SU-DHL-6 (cell line): ENCODE measurements at regions not wholly inside any gene's neighbourhood (a gene's known extent, or its start where the extent isn't known, plus 50 kb on each side); places are given as distances from the start of the nearest gene placed in this dataset.

Experiments used
- H2AFZ ChIP-seq: fragments of 200-600 bp; sonication (generic); 2 replicates; pipeline ENCODE4 v1.6.1; 2014; ENCODE audit warnings: low read depth, mild to moderate bottlenecking, moderate library complexity, mixed read lengths, antibody characterized with exemption, low read length; ENCODE audit not compliant: severe bottlenecking
- H3F3A ChIP-seq: fragments of 200-600 bp; shearing (Covaris generic); 2 replicates; pipeline ENCODE4 v1.6.0; 2016; ENCODE audit warnings: antibody characterized with exemption, mild to moderate bottlenecking; ENCODE audit not compliant: insufficient read depth
- H3K27ac ChIP-seq: fragments of 200-600 bp; sonication (generic); 2 replicates; pipeline ENCODE4 v1.5.1; 2016; ENCODE audit warnings: low read depth, mild to moderate bottlenecking, low read length, moderate library complexity, mixed read lengths
- H3K27me3 ChIP-seq: fragments of 200-600 bp; sonication (generic), shearing (Covaris generic); 2 replicates; pipeline ENCODE4 v1.6.0; 2014; ENCODE audit warnings: mild to moderate bottlenecking, low read length
- H3K36me3 ChIP-seq: fragments of 200-600 bp; sonication (generic); 2 replicates; pipeline ENCODE4 v1.6.1; 2014; ENCODE audit warnings: mild to moderate bottlenecking, low read length, mixed read lengths
- H3K4me2 ChIP-seq: fragments of 300-600, 200-600 bp; shearing (Covaris generic), sonication (generic); 2 replicates; pipeline ENCODE4 v1.6.0; 2014; ENCODE audit warnings: low read length, low read depth, mild to moderate bottlenecking; ENCODE audit not compliant: poor library complexity, severe bottlenecking
- H3K4me3 ChIP-seq: fragments of 200-600 bp; sonication (generic); 2 replicates; pipeline ENCODE4 v1.5.1; 2014; ENCODE audit warnings: antibody characterized with exemption, low read length, mild to moderate bottlenecking, mixed read lengths; ENCODE audit not compliant: insufficient read depth, poor library complexity, severe bottlenecking
- H3K79me2 ChIP-seq: fragments of 200-600 bp; sonication (generic); 2 replicates; pipeline ENCODE4 v1.6.1; 2014; ENCODE audit warnings: mild to moderate bottlenecking, low read length, moderate library complexity; ENCODE audit not compliant: insufficient read depth
- H3K9ac ChIP-seq: fragments of 200-600 bp; sonication (generic); 2 replicates; pipeline ENCODE4 v1.7.0; 2014; ENCODE audit warnings: mild to moderate bottlenecking, low read length
- H3K9me2 ChIP-seq: fragments of 200-600 bp; sonication (generic); replicated peaks from 2 replicates; pipeline ENCODE4 v1.6.1; 2014; ENCODE audit warnings: low read length; ENCODE audit not compliant: insufficient read depth
- H3K9me3 ChIP-seq: fragments of 200-600 bp; sonication (generic); 2 replicates; pipeline ENCODE4 v1.6.1; 2014; ENCODE audit warnings: low read length, mixed read lengths; ENCODE audit not compliant: insufficient read depth
- H4K20me1 ChIP-seq: fragments of 200-600 bp; sonication (generic); 2 replicates; pipeline ENCODE4 v1.6.1; 2014; ENCODE audit warnings: low read depth, mild to moderate bottlenecking, antibody characterized with exemption, low read length, moderate library complexity, mixed read lengths
- EZH2phosphoT487 ChIP-seq: fragments of 200-600 bp; sonication (generic), shearing (Covaris generic); conservative IDR thresholded peaks from 2 replicates; pipeline ENCODE4 v1.6.1; 2018; ENCODE audit warnings: mild to moderate bottlenecking, antibody characterized with exemption, low read length, moderate library complexity, mixed read lengths
- TF ChIP-seq, protein P1 (sequence below): fragments of 200-600 bp; sonication (generic); IDR thresholded peaks from one replicate; pipeline ENCODE4 v1.5.1; 2017; ENCODE audit warnings: antibody characterized with exemption, mild to moderate bottlenecking, low read length, moderate library complexity; ENCODE audit not compliant: insufficient read depth, poor library complexity, severe bottlenecking

- H3K9me3 ChIP-seq, result no peaks in the 10 kb centered on the region
- H3K79me2 ChIP-seq, result no peaks in the 10 kb centered on the region
- H4K20me1 ChIP-seq, result no peaks in the 10 kb centered on the region
- H3K27ac ChIP-seq, result no peak overlapping the region
- no peak overlapping the region for H3K4me2 ChIP-seq
- no peaks in the 10 kb centered on the region for H3K9me2 ChIP-seq
- no peaks in the 10 kb centered on the region for H3K27me3 ChIP-seq
- H3K4me3 ChIP-seq, result no peak overlapping the region
- no peak for TF ChIP-seq EZH2phosphoT487
- TF ChIP-seq, protein P1, sequence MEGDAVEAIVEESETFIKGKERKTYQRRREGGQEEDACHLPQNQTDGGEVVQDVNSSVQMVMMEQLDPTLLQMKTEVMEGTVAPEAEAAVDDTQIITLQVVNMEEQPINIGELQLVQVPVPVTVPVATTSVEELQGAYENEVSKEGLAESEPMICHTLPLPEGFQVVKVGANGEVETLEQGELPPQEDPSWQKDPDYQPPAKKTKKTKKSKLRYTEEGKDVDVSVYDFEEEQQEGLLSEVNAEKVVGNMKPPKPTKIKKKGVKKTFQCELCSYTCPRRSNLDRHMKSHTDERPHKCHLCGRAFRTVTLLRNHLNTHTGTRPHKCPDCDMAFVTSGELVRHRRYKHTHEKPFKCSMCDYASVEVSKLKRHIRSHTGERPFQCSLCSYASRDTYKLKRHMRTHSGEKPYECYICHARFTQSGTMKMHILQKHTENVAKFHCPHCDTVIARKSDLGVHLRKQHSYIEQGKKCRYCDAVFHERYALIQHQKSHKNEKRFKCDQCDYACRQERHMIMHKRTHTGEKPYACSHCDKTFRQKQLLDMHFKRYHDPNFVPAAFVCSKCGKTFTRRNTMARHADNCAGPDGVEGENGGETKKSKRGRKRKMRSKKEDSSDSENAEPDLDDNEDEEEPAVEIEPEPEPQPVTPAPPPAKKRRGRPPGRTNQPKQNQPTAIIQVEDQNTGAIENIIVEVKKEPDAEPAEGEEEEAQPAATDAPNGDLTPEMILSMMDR, result no peak
- no peaks in the 10 kb centered on the region for H3K36me3 ChIP-seq
- no peak overlapping the region for H2AFZ ChIP-seq
- no peaks in the 10 kb centered on the region for H3F3A ChIP-seq
- H3K9ac ChIP-seq, result no peak overlapping the region
Measured at GRCh38 chr18:61080954-61081528, 252.2 kb upstream of the CDH20 start.

- no peaks in the 10 kb centered on the region for H3K27me3 ChIP-seq
- H3K9ac ChIP-seq, result no peak overlapping the region
- no peak overlapping the region for H3K4me2 ChIP-seq
- no peaks in the 10 kb centered on the region for H3K36me3 ChIP-seq
- H3F3A ChIP-seq, result no peaks in the 10 kb centered on the region
- H3K9me2 ChIP-seq, result no peaks in the 10 kb centered on the region
- no peaks in the 10 kb centered on the region for H4K20me1 ChIP-seq
- no peaks in the 10 kb centered on the region for H3K9me3 ChIP-seq
- TF ChIP-seq EZH2phosphoT487, result no peak
- TF ChIP-seq, protein P1, result no peak
- no peaks in the 10 kb centered on the region for H3K79me2 ChIP-seq
- H3K27ac ChIP-seq, result no peak overlapping the region
- no peak overlapping the region for H2AFZ ChIP-seq
- no peak overlapping the region for H3K4me3 ChIP-seq
Measured at GRCh38 chr18:61082976-61083630, 250.1 kb upstream of the CDH20 start.

DNA sequence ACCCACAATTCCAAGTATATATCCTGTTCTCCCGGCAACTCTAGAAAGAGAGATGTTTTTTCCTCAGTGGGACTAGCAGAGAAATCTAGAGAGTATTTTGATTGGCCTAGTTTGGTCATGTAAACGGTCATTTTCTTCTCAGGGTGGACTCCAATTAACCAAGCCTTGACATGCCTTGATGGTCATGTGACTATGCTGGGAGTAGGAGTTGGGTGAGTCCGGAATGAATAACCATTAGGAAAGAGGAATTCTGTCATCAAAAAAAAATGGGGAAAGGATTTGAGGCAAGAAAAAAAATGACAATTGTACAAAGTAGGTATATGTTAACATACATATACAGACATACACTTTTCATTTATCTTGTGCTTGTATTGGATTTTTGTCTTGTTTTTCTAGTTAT is 248.2 kb upstream of the CDH20 start:
- Histone ChIP-seq H3K36me3 (no peaks in the 10 kb centered on the region), H3K27ac (no peak overlapping the region)

More for the DNA sequence above, 248.2 kb upstream of the CDH20 start:
- H3K9me3 ChIP-seq, result no peaks in the 10 kb centered on the region
- H4K20me1 ChIP-seq, result no peaks in the 10 kb centered on the region
- no peaks in the 10 kb centered on the region for H3K79me2 ChIP-seq
- H3F3A ChIP-seq, result no peaks in the 10 kb centered on the region
- no peak overlapping the region for H3K4me2 ChIP-seq
- no peaks in the 10 kb centered on the region for H3K9me2 ChIP-seq
- H3K4me3 ChIP-seq, result no peak overlapping the region
- no peaks in the 10 kb centered on the region for H3K27me3 ChIP-seq
- no peak overlapping the region for H3K9ac ChIP-seq
- no peak overlapping the region for H2AFZ ChIP-seq
- TF ChIP-seq, protein P1, result no peak
- TF ChIP-seq EZH2phosphoT487, result no peak
